ENCODE measurements at regions not wholly inside any gene's neighbourhood (a gene's known extent, or its start where the extent isn't known, plus 50 kb on each side); places are given as distances from the start of the nearest gene placed in this dataset.
"Not testable (repeated sequence)": the region's sequence is repeated elsewhere in the genome, so short reads cannot be mapped to it uniquely, and the experiment has no call there.

GRCh38 chr5:118378959-118379358, 609.4 kb downstream of the DTWD2 start:
- no peak for DNase-seq (ENCODE audit: low read depth)

- no peak for DNase-seq (ENCODE audit: low read depth)
Observed at GRCh38 chr5:118377420-118377819, 610.9 kb downstream of the DTWD2 start.

- no peak for DNase-seq (ENCODE audit: low read depth)
Observed at GRCh38 chr5:118371973-118372831, 616.1 kb downstream of the DTWD2 start.

- DNase-seq (ENCODE audit: low read depth), result no peak
Observed at GRCh38 chr5:118366429-118366828, 621.9 kb downstream of the DTWD2 start.

- DNase-seq (ENCODE audit: low read depth), result no peak
Observed at GRCh38 chr5:118365718-118366117, 622.6 kb downstream of the DTWD2 start.

GRCh38 chr5:118354797-118355196, 633.5 kb downstream of the DTWD2 start:
- no peak for DNase-seq (ENCODE audit: low read depth)

GRCh38 chr5:118353970-118354369, 634.4 kb downstream of the DTWD2 start:
- no peak for DNase-seq (ENCODE audit: low read depth)

- DNase-seq (ENCODE audit: low read depth), result no peak
Observed at GRCh38 chr5:118336468-118336867, 651.9 kb downstream of the DTWD2 start.

- no peak for DNase-seq (ENCODE audit: low read depth)
Observed at GRCh38 chr5:118327389-118327788, 661.0 kb downstream of the DTWD2 start.

GRCh38 chr5:118326481-118327045, 661.8 kb downstream of the DTWD2 start:
- no peak for DNase-seq (ENCODE audit: low read depth)

GRCh38 chr5:118325931-118326330, 662.4 kb downstream of the DTWD2 start:
- DNase-seq (ENCODE audit: low read depth), result no peak

- DNase-seq (ENCODE audit: low read depth), result not testable (repeated sequence)
Observed at GRCh38 chr5:118323723-118324122, 664.6 kb downstream of the DTWD2 start.

- no peak for DNase-seq (ENCODE audit: low read depth)
Observed at GRCh38 chr5:118321081-118321480, 667.3 kb downstream of the DTWD2 start.

GRCh38 chr5:118320121-118320520, 668.2 kb downstream of the DTWD2 start:
- DNase-seq (ENCODE audit: low read depth), result no peak

- no peak for DNase-seq (ENCODE audit: low read depth)
Observed at GRCh38 chr5:118314931-118315330, 673.4 kb downstream of the DTWD2 start.

- DNase-seq (ENCODE audit: low read depth), result no peak
Observed at GRCh38 chr5:118311103-118311819, 677.1 kb downstream of the DTWD2 start.

- DNase-seq (ENCODE audit: low read depth), result no peak
Observed at GRCh38 chr5:118310401-118310800, 677.9 kb downstream of the DTWD2 start.

GRCh38 chr5:118303296-118303695, 685.1 kb downstream of the DTWD2 start:
- no peak for DNase-seq (ENCODE audit: low read depth)

GRCh38 chr5:118302786-118303185, 685.6 kb downstream of the DTWD2 start:
- DNase-seq (ENCODE audit: low read depth), result no peak

GRCh38 chr5:118301696-118302095, 686.7 kb downstream of the DTWD2 start:
- no peak for DNase-seq (ENCODE audit: low read depth)

- no peak for DNase-seq (ENCODE audit: low read depth)
Observed at GRCh38 chr5:118295045-118295444, 693.3 kb downstream of the DTWD2 start.

- no peak for DNase-seq (ENCODE audit: low read depth)
Observed at GRCh38 chr5:118293378-118293777, 695.0 kb downstream of the DTWD2 start.

- no peak for DNase-seq (ENCODE audit: low read depth)
Observed at GRCh38 chr5:118290204-118290603, 698.1 kb downstream of the DTWD2 start.
